B cell (primary cell): ENCODE measurements at regions not wholly inside any gene's neighbourhood (a gene's known extent, or its start where the extent isn't known, plus 50 kb on each side); places are given as distances from the start of the nearest gene placed in this dataset.

Experiments
- ATAC-seq: fragments of 200-7000 bp; cut with Tn5 transposase; one replicate; pipeline ENCODE4 v1.10.0; 2021; ENCODE audit warnings: low read depth, mild to moderate bottlenecking, moderate number of reproducible peaks, moderate library complexity
- CTCF ChIA-PET: fragments of 350-600 bp; sonication (Branson Sonifier 250); formaldehyde crosslinking; loops from one replicate; lab custom pipeline; 2021; ENCODE audit warnings: antibody characterized with exemption, inconsistent platforms; lab: Charles Lee
- POLR2A ChIA-PET: fragments of 350-600 bp; sonication (Branson Sonifier 250); formaldehyde crosslinking; loops from one replicate; lab custom pipeline; 2021; ENCODE audit warnings: antibody characterized with exemption; lab: Charles Lee
- DNase-seq: peaks from one replicate; pipeline ENCODE4 v3.0.0; 2013
- H2AFZ ChIP-seq: 2 replicates; pipeline ENCODE4 v1.6.1; 2012; ENCODE audit warnings: mild to moderate bottlenecking, low read depth, low read length; ENCODE audit not compliant: insufficient read depth, poor library complexity, severe bottlenecking
- H3K27ac ChIP-seq, 2 donors: 1 replicate in 1 of 2; 2 replicates in 1 of 2; pipeline ENCODE4 v1.5.1; 2012 to 2013; ENCODE audit warnings: low read length in 2 of 2, mild to moderate bottlenecking in 2 of 2, moderate library complexity in 1 of 2
- H3K27me3 ChIP-seq, 4 experiments: fragments of 200-600 bp in 1 of 4; sonication (generic) in 1 of 4; replicated peaks in 1 of 4; 1 replicate in 2 of 4; 2 replicates in 2 of 4; pipeline versions ENCODE4 v1.6.1 to v1.7.0; 2013 to 2016; ENCODE audit warnings: low read length in 3 of 4, mild to moderate bottlenecking in 2 of 4, mixed read lengths in 1 of 4, moderate library complexity in 1 of 4; ENCODE audit not compliant: insufficient read depth in 4 of 4, control insufficient read depth in 3 of 4; ENCODE audit errors: control extremely low read depth in 1 of 4
- H3K36me3 ChIP-seq, 2 experiments: replicated peaks in 1 of 2; 1 replicate in 1 of 2; 2 replicates in 1 of 2; pipeline versions ENCODE4 v1.6.1 to v1.7.1; 2013; ENCODE audit warnings: low read length in 1 of 2; ENCODE audit not compliant: insufficient read depth in 2 of 2, control insufficient read depth in 1 of 2; ENCODE audit errors: control extremely low read depth in 1 of 2, extremely low read depth in 1 of 2
- H3K4me1 ChIP-seq, 2 donors: fragments of 200-600 bp in 1 of 2; sonication (generic) in 1 of 2; 1 replicate in 1 of 2; 2 replicates in 1 of 2; pipeline versions ENCODE4 v1.5.1 to v1.6.1; 2013 to 2017; ENCODE audit warnings: low read length in 2 of 2; ENCODE audit not compliant: control insufficient read depth in 2 of 2, insufficient read depth in 2 of 2
- H3K4me2 ChIP-seq: replicated peaks from 2 replicates; pipeline ENCODE3; 2012; ENCODE audit warnings: mild to moderate bottlenecking, low read depth, low read length; ENCODE audit not compliant: poor library complexity, severe bottlenecking
- H3K4me3 ChIP-seq, 5 experiments: fragments of 200-600 bp in 1 of 5; sonication (generic) in 1 of 5; 1 replicate in 3 of 5; 2 replicates in 2 of 5; pipeline versions ENCODE4 v1.5.1 to v1.7.0; 2011 to 2016; ENCODE audit warnings: low read length in 4 of 5, mild to moderate bottlenecking in 4 of 5, low read depth in 2 of 5, control low read depth in 1 of 5, moderate library complexity in 1 of 5; ENCODE audit not compliant: insufficient read depth in 1 of 5; ENCODE audit errors: control extremely low read depth in 1 of 5, extremely low read depth in 1 of 5
- H3K79me2 ChIP-seq: fragments of 200-600 bp; sonication (generic); one replicate; pipeline ENCODE4 v1.6.0; 2016; ENCODE audit warnings: low read length; ENCODE audit not compliant: control insufficient read depth, insufficient read depth
- H3K9ac ChIP-seq: fragments of 200-600 bp; sonication (generic); 2 replicates; pipeline ENCODE4 v1.6.1; 2017; ENCODE audit warnings: mild to moderate bottlenecking, low read length, moderate library complexity
- H3K9me3 ChIP-seq, 3 donors: one replicate each; pipeline versions ENCODE4 v1.6.1 to v1.7.1; 2013; ENCODE audit warnings: low read length in 2 of 3; ENCODE audit not compliant: control insufficient read depth in 2 of 3, insufficient read depth in 1 of 3; ENCODE audit errors: control extremely low read depth in 1 of 3
- H4K20me1 ChIP-seq: 2 replicates; pipeline ENCODE4 v1.6.0; 2012; ENCODE audit warnings: mild to moderate bottlenecking, low read length; ENCODE audit not compliant: insufficient read depth, control insufficient read depth, poor library complexity, severe bottlenecking
- H3K27ac Mint-ChIP-seq: one replicate; pipeline ENCODE4 v1.8.0; 2021; ENCODE audit warnings: mixed read lengths
- H3K27me3 Mint-ChIP-seq: one replicate; pipeline ENCODE4 v1.8.0; 2021; ENCODE audit warnings: mixed read lengths
- H3K4me1 Mint-ChIP-seq: one replicate; pipeline ENCODE4 v1.8.0; 2021; ENCODE audit warnings: mixed read lengths
- H3K4me3 Mint-ChIP-seq: one replicate; pipeline ENCODE4 v1.8.0; 2021; ENCODE audit warnings: mixed read lengths
- H3K9me3 Mint-ChIP-seq: one replicate; pipeline ENCODE4 v1.8.0; 2022; ENCODE audit warnings: mixed read lengths; ENCODE audit not compliant: insufficient read depth
- EZH2 ChIP-seq: IDR thresholded peaks from 2 replicates; pipeline ENCODE4 v1.6.1; 2012; ENCODE audit warnings: borderline replicate concordance, low read depth, mild to moderate bottlenecking, moderate library complexity, low read length; ENCODE audit not compliant: insufficient read depth, poor library complexity, severe bottlenecking
- WGBS: methylation state at CpG from one replicate; pipeline ENCODE4 v1.1.5; 2013; ENCODE audit warnings: missing lambda C conversion rate; ENCODE audit not compliant: insufficient coverage; 5-methylcytosine and 5-hydroxymethylcytosine counted together
- intact Hi-C: fragments of 100-400 bp; cut with micrococcal nuclease; formaldehyde crosslinking; loops from one replicate; pipeline ENCODE4 v1.10.0; 2022
- TF ChIP-seq, protein P1 (sequence below): fragments of 200-600 bp; IDR thresholded peaks from one replicate; pipeline ENCODE4 v1.8.0; 2022; ENCODE audit warnings: antibody characterized with exemption, mild to moderate bottlenecking

GRCh38 chr13:99819967-99820366 is 151.6 kb downstream of the ZIC5 start:
- H3K79me2 ChIP-seq = no peaks in the 10 kb centered on the region
- no peak for ATAC-seq
- H3K9me3 Mint-ChIP-seq = no peaks in the 10 kb centered on the region
- H4K20me1 ChIP-seq = no peaks in the 10 kb centered on the region
- intact Hi-C loops = no loop called here
- no peaks in the 10 kb centered on the region for H3K27me3 Mint-ChIP-seq
- no peaks in the 10 kb centered on the region for H3K27me3 ChIP-seq
- H3K4me3 ChIP-seq = no peak overlapping the region
- no peaks in the 10 kb centered on the region for H3K4me1 ChIP-seq
- WGBS = 100% methylated on average over 3 of the region's 7 CpGs
- no peaks in the 10 kb centered on the region for H3K36me3 ChIP-seq
- H3K4me2 ChIP-seq = no peak overlapping the region
- ChIA-PET CTCF (no interaction called here), POLR2A (no interaction called here)
- no peak overlapping the region for H3K27ac Mint-ChIP-seq
- no peaks in the 10 kb centered on the region for H3K4me1 Mint-ChIP-seq
- H2AFZ ChIP-seq = no peak overlapping the region
- H3K4me3 Mint-ChIP-seq = no peak overlapping the region
- no peak for TF ChIP-seq EZH2
- TF ChIP-seq, protein P1, sequence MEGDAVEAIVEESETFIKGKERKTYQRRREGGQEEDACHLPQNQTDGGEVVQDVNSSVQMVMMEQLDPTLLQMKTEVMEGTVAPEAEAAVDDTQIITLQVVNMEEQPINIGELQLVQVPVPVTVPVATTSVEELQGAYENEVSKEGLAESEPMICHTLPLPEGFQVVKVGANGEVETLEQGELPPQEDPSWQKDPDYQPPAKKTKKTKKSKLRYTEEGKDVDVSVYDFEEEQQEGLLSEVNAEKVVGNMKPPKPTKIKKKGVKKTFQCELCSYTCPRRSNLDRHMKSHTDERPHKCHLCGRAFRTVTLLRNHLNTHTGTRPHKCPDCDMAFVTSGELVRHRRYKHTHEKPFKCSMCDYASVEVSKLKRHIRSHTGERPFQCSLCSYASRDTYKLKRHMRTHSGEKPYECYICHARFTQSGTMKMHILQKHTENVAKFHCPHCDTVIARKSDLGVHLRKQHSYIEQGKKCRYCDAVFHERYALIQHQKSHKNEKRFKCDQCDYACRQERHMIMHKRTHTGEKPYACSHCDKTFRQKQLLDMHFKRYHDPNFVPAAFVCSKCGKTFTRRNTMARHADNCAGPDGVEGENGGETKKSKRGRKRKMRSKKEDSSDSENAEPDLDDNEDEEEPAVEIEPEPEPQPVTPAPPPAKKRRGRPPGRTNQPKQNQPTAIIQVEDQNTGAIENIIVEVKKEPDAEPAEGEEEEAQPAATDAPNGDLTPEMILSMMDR = no peak
- DNase-seq = no peak
- no peak overlapping the region for H3K27ac ChIP-seq
- no peak overlapping the region for H3K9ac ChIP-seq
- H3K9me3 ChIP-seq = peaks cover 0 to 8% (median 0%) of the 10 kb centered on the region in 3 donors

DNA sequence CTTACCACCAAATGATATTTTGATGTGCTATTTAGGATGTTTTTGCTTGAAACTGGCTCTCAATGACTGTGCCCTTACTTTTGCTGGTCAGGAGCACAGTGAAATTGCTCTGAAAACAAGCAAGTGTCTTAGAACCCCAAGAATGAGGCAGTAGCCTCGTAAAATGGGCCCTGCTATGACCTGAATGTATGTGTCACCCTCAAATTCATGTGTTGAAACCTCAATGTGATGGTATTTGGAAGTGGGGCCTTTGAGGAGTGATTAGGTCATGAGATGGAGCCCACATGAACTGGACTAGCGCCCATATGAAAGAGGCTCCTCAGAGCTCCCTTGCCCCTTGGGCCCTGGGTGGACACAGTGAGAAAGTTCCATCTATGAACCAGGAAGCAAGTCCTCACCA is 155.2 kb downstream of the ZIC5 start:
- Mint-ChIP-seq H3K4me1 (no peaks in the 10 kb centered on the region), H3K4me3 (no peak overlapping the region), H3K27ac (no peak overlapping the region), H3K27me3 (no peaks in the 10 kb centered on the region), H3K9me3 (no peaks in the 10 kb centered on the region)
- intact Hi-C loops = no loop called here
- H3K27me3 ChIP-seq = no peaks in the 10 kb centered on the region
- peaks cover 0 to 8% (median 0%) of the 10 kb centered on the region in 3 donors for H3K9me3 ChIP-seq
- TF ChIP-seq EZH2 = no peak
- TF ChIP-seq, protein P1 = no peak
- H3K79me2 ChIP-seq = no peaks in the 10 kb centered on the region
- no peaks in the 10 kb centered on the region for H3K4me1 ChIP-seq
- H3K9ac ChIP-seq = no peak overlapping the region
- POLR2A ChIA-PET = no interaction called here
- WGBS = 88% methylated on average over 2 of the region's 2 CpGs
- DNase-seq = no peak
- H3K36me3 ChIP-seq = no peaks in the 10 kb centered on the region
- no peak overlapping the region for H3K4me2 ChIP-seq
- ATAC-seq = no peak
- no peak overlapping the region for H2AFZ ChIP-seq
- H4K20me1 ChIP-seq = no peaks in the 10 kb centered on the region
- no peak overlapping the region for H3K27ac ChIP-seq
- H3K4me3 ChIP-seq = no peak overlapping the region
- CTCF ChIA-PET = no interaction called here
